HG03520 (cell line): ENCODE measurements at regions not wholly inside any gene's neighbourhood (a gene's known extent, or its start where the extent isn't known, plus 50 kb on each side); places are given as distances from the start of the nearest gene placed in this dataset.

ENCODE experiments used
- ATAC-seq: cut with Tn5 transposase; IDR thresholded peaks from one replicate; pipeline ENCODE4 v1.9.1; 2021; ENCODE audit warnings: mild to moderate bottlenecking, moderate library complexity; ENCODE audit not compliant: unreplicated experiment

- no peak for ATAC-seq
Measured at GRCh38 chr17:55585629-55586028, 74.4 kb upstream of the SMIM36 start.

GRCh38 chr17:55584861-55585260, 73.6 kb upstream of the SMIM36 start:
- no peak for ATAC-seq

DNA sequence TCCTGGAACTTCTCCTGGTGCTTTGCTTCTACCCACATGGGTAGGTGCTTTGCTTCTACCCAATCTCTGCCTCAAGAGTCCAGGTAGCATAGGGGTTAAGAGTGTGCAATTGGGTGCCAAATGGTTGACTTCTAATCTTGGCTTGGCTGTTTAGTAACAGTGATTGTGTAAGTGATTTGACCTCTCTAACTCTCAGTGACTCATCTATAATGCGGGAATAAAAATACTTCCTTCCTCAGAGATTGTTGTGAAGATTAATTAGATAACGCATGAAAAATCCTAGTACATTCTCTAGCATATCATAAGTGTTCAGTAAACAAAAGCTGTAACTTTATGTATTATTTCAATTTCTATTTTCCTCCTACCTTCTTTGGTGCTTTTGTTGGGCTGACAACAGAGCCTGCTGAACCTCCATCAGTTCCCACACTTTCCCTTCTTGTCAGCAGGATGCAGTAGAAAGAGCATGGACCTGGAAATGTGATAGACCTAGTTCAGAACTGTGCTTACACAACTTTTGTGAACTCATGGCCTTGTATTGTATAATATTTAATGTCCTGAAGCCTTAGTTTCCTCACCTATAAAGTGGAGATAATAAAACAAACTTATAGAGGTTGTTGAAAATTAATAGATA, 72.9 kb upstream of the SMIM36 start:
- ATAC-seq = no peak

DNA sequence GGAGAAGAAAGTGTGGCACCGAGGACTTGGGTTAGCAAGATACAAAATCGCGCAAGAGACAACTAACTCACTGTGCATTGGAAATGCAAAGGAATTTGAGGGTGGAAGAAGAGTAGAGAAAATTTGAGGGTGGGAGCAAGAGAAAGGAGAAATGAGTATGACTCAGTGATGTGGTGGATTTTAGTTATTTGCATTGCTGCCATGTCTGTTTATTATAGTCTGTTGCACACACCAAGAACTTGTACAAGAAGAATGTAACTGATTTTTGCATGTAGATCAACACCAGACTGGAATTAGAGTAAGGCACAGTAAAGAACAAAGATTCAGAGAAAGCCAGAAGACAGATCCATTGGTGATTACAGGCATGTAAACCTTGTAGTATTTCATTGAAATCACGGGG, 71.6 kb upstream of the SMIM36 start:
- ATAC-seq = no peak

- ATAC-seq = peak; percentile 59
Measured at GRCh38 chr17:55580596-55581133, 69.4 kb upstream of the SMIM36 start.

- ATAC-seq = no peak
Measured at GRCh38 chr17:55577687-55578086, 66.4 kb upstream of the SMIM36 start.

GRCh38 chr17:55576996-55577586, 65.8 kb upstream of the SMIM36 start:
- peak; percentile 67 for ATAC-seq

DNA sequence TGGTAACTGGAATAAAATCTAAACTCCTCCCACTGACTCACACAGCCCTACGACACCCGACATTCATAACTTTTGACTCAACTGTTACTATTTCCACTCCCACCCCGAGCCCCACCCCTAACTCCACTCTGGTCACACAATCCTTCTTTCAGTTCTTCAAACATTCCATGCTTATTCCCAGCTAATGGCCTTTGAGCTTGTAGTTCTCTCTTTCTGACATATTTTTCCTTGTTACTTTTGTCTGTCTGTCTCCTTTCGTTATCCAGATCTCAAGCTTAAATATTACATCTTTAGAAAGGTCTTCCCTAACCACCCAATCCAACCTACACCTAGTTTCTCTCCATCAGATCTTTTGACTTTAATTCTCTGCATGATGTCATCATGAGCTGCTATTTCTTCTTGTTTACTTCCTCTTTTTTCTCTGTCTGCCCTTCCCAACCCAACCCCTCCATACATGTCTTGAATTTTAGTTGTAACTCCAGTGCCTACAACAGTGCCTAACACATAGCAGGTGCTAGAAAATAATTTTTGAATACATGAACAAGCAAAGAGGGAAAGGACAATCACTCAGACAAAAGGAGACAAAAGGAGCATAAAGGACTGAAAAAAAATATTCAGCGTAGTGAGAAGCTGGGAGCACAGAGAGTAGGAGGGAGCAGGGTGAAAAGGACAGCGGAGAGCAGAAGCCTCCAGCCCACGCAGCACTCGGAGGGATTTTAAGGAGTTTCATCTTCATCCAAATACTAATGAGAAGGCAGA, 65.2 kb upstream of the SMIM36 start:
- ATAC-seq = no peak

- ATAC-seq = no peak
Measured at GRCh38 chr17:55575058-55575636, 63.9 kb upstream of the SMIM36 start.

DNA sequence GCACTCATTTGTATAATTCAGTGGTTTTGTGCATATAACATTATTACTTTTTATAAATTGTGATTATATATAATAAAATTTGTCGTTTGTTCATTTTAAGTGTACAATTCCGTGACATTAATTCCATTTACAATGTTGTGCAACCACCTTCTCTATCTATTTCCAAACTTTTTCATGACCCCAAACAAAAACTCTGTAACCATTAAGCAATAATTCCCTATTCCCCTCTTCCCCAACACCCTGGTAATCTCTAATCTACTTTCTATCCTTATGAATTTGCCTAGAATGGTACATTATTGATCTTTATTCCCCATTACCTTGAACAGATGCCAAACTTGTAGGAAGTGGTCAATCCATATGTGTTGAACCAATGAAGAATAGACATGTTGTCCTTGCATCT, 61.3 kb upstream of the SMIM36 start:
- no peak for ATAC-seq

GRCh38 chr17:55572139-55572538, 60.9 kb upstream of the SMIM36 start:
- no peak for ATAC-seq

GRCh38 chr17:55571095-55571494, 59.8 kb upstream of the SMIM36 start:
- ATAC-seq = no peak

GRCh38 chr17:55570391-55570790, 59.1 kb upstream of the SMIM36 start:
- no peak for ATAC-seq

DNA sequence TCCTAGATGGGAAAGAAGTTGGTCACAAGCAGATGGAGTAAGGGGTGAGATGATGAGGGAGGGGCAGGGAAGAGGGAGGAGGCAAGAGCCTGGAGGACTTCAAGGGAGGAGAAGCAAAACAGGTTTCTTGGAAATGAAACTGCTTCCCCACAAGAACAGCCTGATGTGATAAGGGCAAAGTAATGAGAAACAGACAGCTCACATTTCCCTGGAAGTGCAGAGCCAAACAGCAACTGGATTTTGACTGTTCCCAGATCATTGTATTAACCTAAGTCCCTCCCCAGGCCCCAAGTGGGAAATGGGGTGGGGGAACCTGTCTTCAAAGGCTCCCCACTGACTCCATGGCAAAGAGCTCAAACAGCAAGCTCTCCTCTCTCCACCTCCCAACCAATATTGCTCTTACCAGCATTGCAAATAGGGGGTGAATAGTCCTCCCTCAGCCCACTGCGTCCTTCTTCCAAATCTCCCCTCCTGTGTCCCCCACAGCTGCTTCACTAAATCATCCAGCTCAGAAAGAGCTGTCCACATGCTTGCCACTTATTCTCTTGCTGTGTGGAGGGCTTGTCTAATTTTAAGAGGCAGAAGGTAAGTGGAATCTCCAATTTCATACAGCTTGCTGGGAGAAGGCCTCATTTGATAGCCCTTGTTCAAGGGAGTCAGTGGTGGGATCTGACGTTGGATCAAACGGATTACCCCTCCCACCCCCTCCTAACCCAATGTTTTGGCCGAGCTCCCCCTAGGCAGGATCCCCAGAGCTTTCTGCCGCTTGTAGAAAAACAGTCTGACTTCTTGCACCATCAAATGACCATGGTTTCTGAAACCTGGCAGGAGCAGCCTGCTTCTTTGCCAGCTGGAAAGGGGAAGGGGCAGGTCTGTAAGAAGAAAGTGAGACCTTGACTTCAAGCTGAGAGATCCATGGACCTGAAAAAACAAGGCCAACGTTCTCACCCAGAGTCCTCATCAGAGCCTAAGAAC, 56.3 kb upstream of the SMIM36 start:
- ATAC-seq = no peak

DNA sequence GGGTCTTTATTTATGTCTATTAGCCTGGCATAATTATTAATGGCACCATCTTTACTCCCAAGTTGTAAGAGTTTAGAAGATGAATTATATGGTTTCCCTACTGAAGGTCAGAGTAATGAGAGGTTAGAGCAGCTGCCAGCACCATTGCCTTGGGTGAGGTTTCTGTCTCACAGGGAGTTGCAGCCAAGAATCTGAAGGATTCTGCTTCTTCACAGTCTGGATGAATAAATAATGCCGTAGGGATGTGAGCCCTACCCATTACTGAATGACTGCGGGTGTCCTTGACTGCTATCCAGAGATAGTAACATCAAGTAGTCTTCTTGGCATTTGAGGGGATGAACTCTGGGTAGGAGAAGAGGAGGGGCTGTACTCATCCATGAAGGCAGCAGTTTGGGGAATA, 52.8 kb upstream of the SMIM36 start:
- ATAC-seq = no peak

DNA sequence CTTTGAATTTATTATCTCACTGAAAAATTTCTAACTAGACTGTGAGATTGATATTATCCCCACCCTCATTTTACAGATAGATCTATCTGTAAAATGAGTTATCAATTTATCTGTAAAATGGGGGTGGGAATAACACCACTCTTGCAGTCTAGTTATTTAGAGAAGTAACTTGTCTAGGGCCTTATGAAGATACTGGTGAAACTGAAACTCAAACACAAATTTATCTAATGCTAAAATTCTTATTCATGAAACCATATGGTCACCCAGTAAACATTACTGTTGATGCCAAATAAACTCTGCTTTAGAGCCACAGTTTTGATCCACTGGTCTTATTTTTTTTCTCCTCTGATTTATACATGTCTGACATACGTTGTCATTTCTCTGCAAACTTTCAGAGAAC, 52.1 kb upstream of the SMIM36 start:
- ATAC-seq = no peak

DNA sequence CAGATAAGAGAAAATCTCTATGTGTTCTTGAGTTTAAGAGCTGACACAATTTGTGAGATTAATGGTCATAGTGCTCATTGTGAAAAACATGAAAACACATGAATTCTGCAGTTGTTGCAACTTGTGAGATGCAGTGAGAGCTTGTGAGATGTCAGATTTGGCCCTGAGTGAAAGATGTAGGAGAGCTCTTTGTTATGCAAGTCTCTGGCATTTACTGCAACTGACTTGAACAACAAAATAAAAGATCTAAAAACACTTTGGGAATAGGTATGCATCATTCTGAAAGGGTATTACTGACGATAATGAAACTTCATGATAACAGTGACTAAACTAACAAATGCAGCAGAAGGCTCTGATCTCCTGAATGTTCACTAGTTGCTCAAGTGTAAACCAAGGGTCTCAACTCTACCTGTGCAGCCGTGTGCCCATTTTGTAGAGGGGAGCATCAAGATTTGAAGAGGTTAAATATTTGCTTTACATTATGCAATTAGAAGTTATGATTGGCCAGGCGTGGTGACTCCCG, 50.8 kb upstream of the SMIM36 start:
- no peak for ATAC-seq

GRCh38 chr17:55561316-55561972, 50.2 kb upstream of the SMIM36 start:
- ATAC-seq = no peak
